Keratinocyte (primary cell): ENCODE measurements at regions not wholly inside any gene's neighbourhood (a gene's known extent, or its start where the extent isn't known, plus 50 kb on each side); places are given as distances from the start of the nearest gene placed in this dataset.

Experiments used
- CTCF ChIP-seq, 3 experiments: IDR thresholded peaks in 1 of 3; conservative IDR thresholded peaks in 1 of 3; optimal IDR thresholded peaks in 1 of 3; 2 replicates in 2 of 3; 3 replicates in 1 of 3; pipeline versions ENCODE3 to v1.5.1; 2011; ENCODE audit warnings: low read length in 3 of 3, mild to moderate bottlenecking in 3 of 3, moderate library complexity in 2 of 3, control low read depth in 1 of 3, inconsistent platforms in 1 of 3; ENCODE audit not compliant: insufficient read depth in 2 of 3; ENCODE audit errors: extremely low read depth in 1 of 3
- EZH2 ChIP-seq: IDR thresholded peaks from one replicate; pipeline ENCODE4 v1.6.1; 2012; ENCODE audit warnings: inconsistent platforms, mild to moderate bottlenecking, low read length, moderate library complexity

DNA sequence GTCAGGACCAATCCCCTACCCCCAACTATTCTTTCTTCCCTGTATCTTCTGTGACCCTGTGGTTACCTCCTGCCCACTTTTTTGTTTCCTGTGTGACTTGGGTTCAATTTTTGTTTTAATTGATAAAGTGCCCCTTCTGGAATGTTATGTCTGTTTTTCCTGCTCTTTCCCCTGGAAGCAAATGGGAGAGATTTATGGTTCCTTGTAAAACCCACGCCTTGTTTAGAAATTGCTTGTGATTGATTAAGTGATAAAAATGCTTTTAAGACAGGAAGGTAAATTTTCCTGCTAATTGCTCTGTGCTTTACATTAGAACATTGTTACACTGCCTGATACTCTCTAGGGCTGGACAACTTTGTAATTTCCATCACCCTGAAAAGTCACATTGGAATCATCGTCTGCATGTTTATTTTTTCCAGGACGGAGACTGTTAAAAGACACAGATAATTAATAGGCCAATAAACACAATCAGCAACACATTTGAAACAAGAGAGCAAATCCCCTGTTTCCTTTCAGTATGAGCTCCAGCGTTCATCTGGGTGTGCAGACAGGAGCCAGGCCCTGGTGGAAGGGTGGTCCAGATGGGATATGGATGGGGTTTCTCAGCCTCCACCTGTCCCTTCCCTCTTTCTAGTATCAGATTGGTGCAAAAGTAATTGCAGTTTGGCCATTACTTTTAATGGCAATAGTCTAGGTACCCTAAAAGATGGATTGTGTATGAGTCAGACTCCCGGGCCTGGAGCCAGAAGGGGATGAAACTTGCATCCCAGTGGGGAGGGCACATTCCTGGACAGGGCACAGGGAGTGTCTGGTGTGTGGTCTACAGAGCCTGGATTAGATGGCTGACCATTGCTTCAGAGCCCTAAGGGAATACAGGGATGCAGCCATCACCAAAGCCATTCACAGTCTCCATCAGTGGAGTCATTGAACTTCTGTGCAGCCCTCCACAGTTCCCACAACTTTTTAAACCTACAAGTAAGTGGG is 58.1 kb upstream of the AGBL1 start:
- TF ChIP-seq CTCF (optimal IDR thresholded peaks at IDR 0.05 in 1 of 3, IDR thresholded peaks at IDR 0.05 in 1 of 3, conservative IDR thresholded peaks at IDR 0.05 in 1 of 3; ENCODE audit: extremely low read depth in 1 of 3, insufficient read depth in 2 of 3, low read length in 3 of 3) (no peak), EZH2 (no peak)
